ENCODE measurements at regions not wholly inside any gene's neighbourhood (a gene's known extent, or its start where the extent isn't known, plus 50 kb on each side); places are given as distances from the start of the nearest gene placed in this dataset.
A peak's percentile ranks its signal among the peaks of the same experiment; 100 is the strongest.

- Histone ChIP-seq H3K4me2 (ENCODE audit: low read depth, low read length, poor library complexity, severe bottlenecking) (peak overlapping the region; percentile 1), H3K4me3 (ENCODE audit: low read length, poor library complexity, severe bottlenecking) (no peak overlapping the region), H3K4me1 (ENCODE audit: insufficient read depth, low read length, poor library complexity, severe bottlenecking) (peaks cover 5% of the 10 kb centered on the region), H3F3A (ENCODE audit: low read depth) (no peaks in the 10 kb centered on the region), H3K27me3 (ENCODE audit: insufficient read depth, low read length, poor library complexity, severe bottlenecking) (no peaks in the 10 kb centered on the region), H3K9me2 (replicated peaks; ENCODE audit: low read depth, low read length) (no peaks in the 10 kb centered on the region), H2AFZ (ENCODE audit: low read length) (no peak overlapping the region), H3K9me3 (ENCODE audit: insufficient read depth, low read depth, low read length) (no peaks in the 10 kb centered on the region), H4K20me1 (ENCODE audit: insufficient read depth, low read length, poor library complexity, severe bottlenecking) (no peaks in the 10 kb centered on the region), H3K36me3 (ENCODE audit: insufficient read depth, low read length) (no peaks in the 10 kb centered on the region), H3K79me2 (ENCODE audit: insufficient read depth, low read length) (no peaks in the 10 kb centered on the region), H3K9ac (ENCODE audit: low read depth, low read length, poor library complexity, severe bottlenecking) (no peak overlapping the region)
- TF ChIP-seq, protein P1, sequence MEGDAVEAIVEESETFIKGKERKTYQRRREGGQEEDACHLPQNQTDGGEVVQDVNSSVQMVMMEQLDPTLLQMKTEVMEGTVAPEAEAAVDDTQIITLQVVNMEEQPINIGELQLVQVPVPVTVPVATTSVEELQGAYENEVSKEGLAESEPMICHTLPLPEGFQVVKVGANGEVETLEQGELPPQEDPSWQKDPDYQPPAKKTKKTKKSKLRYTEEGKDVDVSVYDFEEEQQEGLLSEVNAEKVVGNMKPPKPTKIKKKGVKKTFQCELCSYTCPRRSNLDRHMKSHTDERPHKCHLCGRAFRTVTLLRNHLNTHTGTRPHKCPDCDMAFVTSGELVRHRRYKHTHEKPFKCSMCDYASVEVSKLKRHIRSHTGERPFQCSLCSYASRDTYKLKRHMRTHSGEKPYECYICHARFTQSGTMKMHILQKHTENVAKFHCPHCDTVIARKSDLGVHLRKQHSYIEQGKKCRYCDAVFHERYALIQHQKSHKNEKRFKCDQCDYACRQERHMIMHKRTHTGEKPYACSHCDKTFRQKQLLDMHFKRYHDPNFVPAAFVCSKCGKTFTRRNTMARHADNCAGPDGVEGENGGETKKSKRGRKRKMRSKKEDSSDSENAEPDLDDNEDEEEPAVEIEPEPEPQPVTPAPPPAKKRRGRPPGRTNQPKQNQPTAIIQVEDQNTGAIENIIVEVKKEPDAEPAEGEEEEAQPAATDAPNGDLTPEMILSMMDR (conservative IDR thresholded peaks at IDR 0.05; ENCODE audit: low read length): no peak
- no peak for TF ChIP-seq EZH2phosphoT487 (IDR thresholded peaks at IDR 0.05; ENCODE audit: borderline replicate concordance)
Observed at GRCh38 chr15:96130734-96131133, 199.8 kb upstream of the NR2F2 start.

DNA sequence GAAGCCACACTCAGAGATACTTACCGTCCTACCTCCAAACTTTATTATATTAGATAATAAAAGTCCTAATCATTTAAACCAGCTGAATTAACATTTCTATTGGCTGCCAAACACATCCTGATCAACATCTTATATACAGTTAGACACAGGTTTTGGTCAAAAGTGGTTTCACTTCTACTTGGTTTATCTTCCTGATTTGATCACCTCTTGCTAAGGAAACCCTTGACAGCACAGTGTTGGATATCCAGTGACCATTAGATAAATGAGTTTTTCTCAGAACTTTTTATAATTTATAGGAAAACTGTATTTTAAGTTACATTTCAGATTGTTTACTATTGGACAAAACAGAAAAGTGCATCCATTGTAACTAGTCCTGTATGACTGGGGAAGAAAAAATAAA lies 198.4 kb upstream of the NR2F2 start:
- H3K9me3 ChIP-seq (ENCODE audit: insufficient read depth, low read depth, low read length): no peaks in the 10 kb centered on the region
- H4K20me1 ChIP-seq (ENCODE audit: insufficient read depth, low read length, poor library complexity, severe bottlenecking): no peaks in the 10 kb centered on the region
- no peak overlapping the region for H2AFZ ChIP-seq (ENCODE audit: low read length)
- H3K27me3 ChIP-seq (ENCODE audit: insufficient read depth, low read length, poor library complexity, severe bottlenecking): no peaks in the 10 kb centered on the region
- TF ChIP-seq, protein P1 (conservative IDR thresholded peaks at IDR 0.05; ENCODE audit: low read length): no peak
- TF ChIP-seq EZH2phosphoT487 (IDR thresholded peaks at IDR 0.05; ENCODE audit: borderline replicate concordance): no peak
- H3F3A ChIP-seq (ENCODE audit: low read depth): no peaks in the 10 kb centered on the region
- peaks cover 5% of the 10 kb centered on the region for H3K4me1 ChIP-seq (ENCODE audit: insufficient read depth, low read length, poor library complexity, severe bottlenecking)
- no peak overlapping the region for H3K4me2 ChIP-seq (ENCODE audit: low read depth, low read length, poor library complexity, severe bottlenecking)
- H3K36me3 ChIP-seq (ENCODE audit: insufficient read depth, low read length): no peaks in the 10 kb centered on the region
- no peak overlapping the region for H3K9ac ChIP-seq (ENCODE audit: low read depth, low read length, poor library complexity, severe bottlenecking)
- no peak overlapping the region for H3K4me3 ChIP-seq (ENCODE audit: low read length, poor library complexity, severe bottlenecking)
- no peaks in the 10 kb centered on the region for H3K79me2 ChIP-seq (ENCODE audit: insufficient read depth, low read length)
- H3K9me2 ChIP-seq (replicated peaks; ENCODE audit: low read depth, low read length): no peaks in the 10 kb centered on the region

DNA sequence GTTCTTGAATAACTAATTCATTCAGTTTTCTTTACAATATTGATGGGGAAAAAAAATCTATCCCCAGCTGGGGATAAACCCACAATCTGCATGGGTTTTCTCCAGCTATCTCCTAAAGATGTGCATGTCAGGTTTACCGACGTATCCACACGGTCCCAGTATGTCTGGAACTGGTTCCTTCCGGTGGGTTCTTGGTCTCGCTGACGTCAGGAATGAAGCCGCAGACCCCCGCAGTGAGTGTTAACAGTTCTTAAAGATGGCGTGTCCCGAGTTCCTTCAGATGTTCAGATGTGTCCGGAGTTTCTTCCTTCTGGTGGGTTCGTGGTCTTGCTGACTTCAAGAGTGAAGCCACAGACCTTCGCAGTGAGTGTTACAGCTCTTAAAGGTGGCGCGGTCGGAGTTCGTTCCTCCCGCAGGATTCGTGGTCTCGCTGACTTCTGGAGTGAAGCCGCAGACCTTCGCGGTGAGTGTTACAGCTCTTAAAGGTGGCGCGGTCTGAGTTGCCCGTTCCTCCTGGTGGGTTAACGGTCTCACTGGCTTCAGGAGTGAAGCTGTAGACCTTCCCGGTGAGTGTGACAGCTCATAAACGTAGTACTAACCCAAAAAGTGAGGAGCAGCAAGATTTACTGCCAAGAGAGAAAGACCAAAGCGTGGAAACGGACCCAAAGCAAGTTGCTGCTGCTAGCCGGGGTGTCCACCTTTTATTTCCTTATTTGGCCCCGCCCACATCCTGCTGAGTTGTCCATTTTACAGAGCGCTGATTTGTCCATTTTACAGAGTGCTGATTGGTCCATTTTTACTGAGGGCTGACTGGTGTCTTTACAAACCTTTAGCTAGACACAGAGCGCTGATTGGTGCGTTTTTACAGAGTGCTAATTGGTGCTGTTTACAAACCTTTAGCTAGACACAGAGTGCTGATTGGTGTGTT lies 195.1 kb upstream of the NR2F2 start:
- Histone ChIP-seq H3K4me3 (ENCODE audit: low read length, poor library complexity, severe bottlenecking) (no peak overlapping the region), H3K9ac (ENCODE audit: low read depth, low read length, poor library complexity, severe bottlenecking) (no peak overlapping the region), H3K9me2 (replicated peaks; ENCODE audit: low read depth, low read length) (no peaks in the 10 kb centered on the region), H3K4me1 (ENCODE audit: insufficient read depth, low read length, poor library complexity, severe bottlenecking) (peaks cover 5% of the 10 kb centered on the region), H3K27me3 (ENCODE audit: insufficient read depth, low read length, poor library complexity, severe bottlenecking) (no peaks in the 10 kb centered on the region), H3F3A (ENCODE audit: low read depth) (no peaks in the 10 kb centered on the region), H3K36me3 (ENCODE audit: insufficient read depth, low read length) (no peaks in the 10 kb centered on the region), H2AFZ (ENCODE audit: low read length) (no peak overlapping the region), H3K4me2 (ENCODE audit: low read depth, low read length, poor library complexity, severe bottlenecking) (no peak overlapping the region), H4K20me1 (ENCODE audit: insufficient read depth, low read length, poor library complexity, severe bottlenecking) (no peaks in the 10 kb centered on the region), H3K9me3 (ENCODE audit: insufficient read depth, low read depth, low read length) (no peaks in the 10 kb centered on the region), H3K79me2 (ENCODE audit: insufficient read depth, low read length) (no peaks in the 10 kb centered on the region)
- no peak for TF ChIP-seq EZH2phosphoT487 (IDR thresholded peaks at IDR 0.05; ENCODE audit: borderline replicate concordance)
- TF ChIP-seq, protein P1 (conservative IDR thresholded peaks at IDR 0.05; ENCODE audit: low read length): no peak
